NCI-H2196 (cell line): ENCODE measurements at regions not wholly inside any gene's neighbourhood (a gene's known extent, or its start where the extent isn't known, plus 50 kb on each side); places are given as distances from the start of the nearest gene placed in this dataset.
"Not testable (repeated sequence)": the region's sequence is repeated elsewhere in the genome, so short reads cannot be mapped to it uniquely, and the experiment has no call there.

ENCODE experiments used
- DNase-seq: peaks from one replicate; lab custom pipeline; 2025; ENCODE audit not compliant: unreplicated experiment; lab: John Stamatoyannopoulos, UW

GRCh38 chr1:166763318-166763717 is 76.0 kb upstream of the POGK start:
- no peak for DNase-seq

GRCh38 chr1:166766942-166767341 is 72.3 kb upstream of the POGK start:
- no peak for DNase-seq

DNA sequence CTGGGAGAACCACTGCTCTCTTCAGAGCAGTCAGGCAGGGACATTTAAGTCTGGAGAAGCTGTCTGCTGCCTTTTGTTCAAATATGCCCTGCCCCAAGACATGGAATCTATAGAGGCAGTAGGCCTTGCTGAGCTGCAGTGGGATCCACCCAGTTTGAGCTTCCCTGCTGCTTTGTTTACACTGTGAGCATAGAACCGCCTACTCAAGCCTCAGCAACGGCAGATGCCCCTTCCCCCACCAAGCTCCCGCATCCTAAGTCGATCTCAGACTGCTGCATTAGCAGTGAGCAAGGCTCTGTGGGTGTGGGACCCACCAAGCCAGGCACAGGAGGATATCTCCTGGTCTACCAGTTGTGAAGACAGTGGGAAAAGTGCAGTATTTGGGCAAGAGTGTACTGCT is 54.6 kb upstream of the POGK start:
- DNase-seq = not testable (repeated sequence)

DNA sequence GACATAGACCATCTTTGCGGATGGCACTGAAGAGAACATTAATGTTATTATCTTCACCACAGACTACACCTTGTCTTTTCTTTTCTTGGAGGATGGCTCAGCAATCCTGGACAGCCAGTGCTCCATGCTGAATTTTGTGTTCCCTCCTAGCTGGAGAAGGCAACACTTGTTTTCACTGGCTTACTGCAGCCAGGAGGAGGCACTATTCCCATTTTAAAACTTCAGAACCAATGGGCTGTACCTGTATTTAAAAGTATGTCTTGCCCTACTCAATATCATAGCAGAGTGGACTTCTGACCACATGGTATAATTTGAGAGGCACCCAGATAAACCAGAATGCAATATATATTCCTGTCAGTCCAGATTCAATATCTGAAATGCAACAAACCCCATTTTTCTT is 53.3 kb upstream of the POGK start:
- DNase-seq = no peak

DNA sequence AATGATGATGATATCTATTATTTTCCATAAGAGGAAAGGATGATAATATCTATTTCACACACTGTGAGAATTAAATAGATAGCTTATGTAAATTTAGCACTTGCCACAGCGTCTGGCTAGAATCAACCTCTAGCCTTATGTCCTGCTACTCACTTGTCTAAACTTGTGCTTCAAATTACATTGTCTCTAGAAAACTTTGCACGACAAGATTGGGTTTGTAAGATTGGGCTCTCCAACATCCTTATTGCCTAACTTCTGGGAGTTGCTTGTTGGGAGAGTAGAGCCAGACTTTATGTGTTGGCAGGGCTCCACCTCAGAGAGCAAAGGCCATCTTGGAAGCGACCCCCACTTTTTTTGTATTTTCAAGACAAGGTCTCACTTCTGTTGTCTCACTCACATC is 50.0 kb upstream of the POGK start:
- no peak for DNase-seq
